GM12878 (cell line): ENCODE measurements at regions not wholly inside any gene's neighbourhood (a gene's known extent, or its start where the extent isn't known, plus 50 kb on each side); places are given as distances from the start of the nearest gene placed in this dataset.

Experiments used
- BCLAF1 ChIP-seq: fragments of 450-650 bp; IDR thresholded peaks from 2 replicates; pipeline ENCODE4 v1.6.1; 2017; ENCODE audit warnings: antibody characterized with exemption, mild to moderate bottlenecking, moderate library complexity
- CEBPZ ChIP-seq: fragments of 150-350 bp; IDR thresholded peaks from 2 replicates; pipeline ENCODE4 v1.6.1; 2016; ENCODE audit warnings: low read depth, low read length
- ETV6 ChIP-seq, 2 experiments: fragments of 450-650 bp in 1 of 2; IDR thresholded peaks in 1 of 2; conservative IDR thresholded peaks in 1 of 2; 2 replicates each; pipeline ENCODE4 v1.6.1; 2014; ENCODE audit warnings: antibody characterized with exemption in 1 of 2, borderline replicate concordance in 1 of 2, low read depth in 1 of 2, mild to moderate bottlenecking in 1 of 2, moderate library complexity in 1 of 2
- FOXK2 ChIP-seq: fragments of 450-650 bp; IDR thresholded peaks from 2 replicates; pipeline ENCODE4 v1.6.1; 2017; ENCODE audit warnings: mild to moderate bottlenecking, moderate library complexity
- HSF1 ChIP-seq: fragments of 150-350 bp; IDR thresholded peaks from 2 replicates; pipeline ENCODE4 v1.6.1; 2014; ENCODE audit warnings: mild to moderate bottlenecking, low read depth, low read length
- IKZF2 ChIP-seq, 2 experiments: fragments of 450-650 bp; IDR thresholded peaks; 2 replicates each; pipeline ENCODE4 v1.6.1; 2017; ENCODE audit warnings: mild to moderate bottlenecking in 2 of 2, moderate library complexity in 2 of 2
- KLF5 ChIP-seq: fragments of 450-650 bp; IDR thresholded peaks from 2 replicates; pipeline ENCODE4 v1.6.1; 2014; ENCODE audit warnings: mild to moderate bottlenecking; ENCODE audit not compliant: partially characterized antibody
- MXI1 ChIP-seq: fragments of 150-350 bp; IDR thresholded peaks from 2 replicates; pipeline ENCODE4 v1.6.1; 2011; ENCODE audit warnings: low read depth, mild to moderate bottlenecking, inconsistent platforms, low read length, improper control_type of control experiment
- RCOR1 ChIP-seq: conservative IDR thresholded peaks from 2 replicates; pipeline ENCODE4 v1.6.1; 2012; ENCODE audit warnings: low read depth, low read length, improper control_type of control experiment
- SPI1 ChIP-seq: IDR thresholded peaks from 2 replicates; pipeline ENCODE4 v1.6.1; 2011; ENCODE audit warnings: low read depth, mild to moderate bottlenecking, low read length, moderate library complexity, borderline replicate concordance; ENCODE audit not compliant: insufficient read depth
- TARDBP ChIP-seq: IDR thresholded peaks from 2 replicates; pipeline ENCODE4 v1.6.1; 2016; ENCODE audit warnings: borderline replicate concordance
- YY1 ChIP-seq: IDR thresholded peaks from 2 replicates; pipeline ENCODE4 v1.6.1; 2011; ENCODE audit warnings: low read depth, mild to moderate bottlenecking, low read length
- ZNF687 ChIP-seq: fragments of 450-650 bp; IDR thresholded peaks from 2 replicates; pipeline ENCODE4 v1.6.1; 2017; ENCODE audit warnings: mild to moderate bottlenecking, moderate library complexity

- TF ChIP-seq ZNF687 (no peak), SPI1 (peak; percentile 78; the same call in 1 of the 2 replicates), MXI1 (no peak), FOXK2 (no peak), RCOR1 (no peak), HSF1 (no peak), IKZF2 (IDR thresholded peaks at IDR 0.05) (peak; percentile 19 to 36; a peak in 2 of 4 replicates), YY1 (0 out of 2 replicates have a peak, but pooled peaks have one; percentile 18), ETV6 (conservative IDR thresholded peaks at IDR 0.05 in 1 of 2, IDR thresholded peaks at IDR 0.05 in 1 of 2; ENCODE audit: borderline replicate concordance in 1 of 2, low read depth in 1 of 2) (no peak), TARDBP (no peak), CEBPZ (no peak), KLF5 (no peak), BCLAF1 (no peak)
- TF ChIP-seq, all 136 proteins: peak for 8
These were observed 620.1 kb upstream of the GCFC2 start (continued) for GRCh38 chr2:76330865-76331264.
